ENCODE measurements at regions not wholly inside any gene's neighbourhood (a gene's known extent, or its start where the extent isn't known, plus 50 kb on each side); places are given as distances from the start of the nearest gene placed in this dataset.

GRCh38 chr2:242034138-242034537 lies 164.6 kb downstream of the RTP5 start:
- Mint-ChIP-seq H3K27me3 (ENCODE audit: low read depth) (peaks cover 52% of the 10 kb centered on the region), H3K9me3 (no peaks in the 10 kb centered on the region), H3K27ac (no peak overlapping the region), H3K4me1 (no peaks in the 10 kb centered on the region), H3K4me3 (no peak overlapping the region), H3K36me3 (ENCODE audit: low read depth) (no peaks in the 10 kb centered on the region)
- no peak for TF ChIP-seq CTCF (IDR thresholded peaks at IDR 0.05; ENCODE audit: unreplicated experiment in 3 of 3)

- Mint-ChIP-seq H3K27ac (no peak overlapping the region), H3K9me3 (no peaks in the 10 kb centered on the region), H3K36me3 (ENCODE audit: low read depth) (no peaks in the 10 kb centered on the region), H3K4me3 (no peak overlapping the region), H3K4me1 (no peaks in the 10 kb centered on the region), H3K27me3 (ENCODE audit: low read depth) (peaks cover 50% of the 10 kb centered on the region)
- no peak for TF ChIP-seq CTCF (IDR thresholded peaks at IDR 0.05; ENCODE audit: unreplicated experiment in 3 of 3)
Observed at GRCh38 chr2:242034996-242035814, 165.7 kb downstream of the RTP5 start.

DNA sequence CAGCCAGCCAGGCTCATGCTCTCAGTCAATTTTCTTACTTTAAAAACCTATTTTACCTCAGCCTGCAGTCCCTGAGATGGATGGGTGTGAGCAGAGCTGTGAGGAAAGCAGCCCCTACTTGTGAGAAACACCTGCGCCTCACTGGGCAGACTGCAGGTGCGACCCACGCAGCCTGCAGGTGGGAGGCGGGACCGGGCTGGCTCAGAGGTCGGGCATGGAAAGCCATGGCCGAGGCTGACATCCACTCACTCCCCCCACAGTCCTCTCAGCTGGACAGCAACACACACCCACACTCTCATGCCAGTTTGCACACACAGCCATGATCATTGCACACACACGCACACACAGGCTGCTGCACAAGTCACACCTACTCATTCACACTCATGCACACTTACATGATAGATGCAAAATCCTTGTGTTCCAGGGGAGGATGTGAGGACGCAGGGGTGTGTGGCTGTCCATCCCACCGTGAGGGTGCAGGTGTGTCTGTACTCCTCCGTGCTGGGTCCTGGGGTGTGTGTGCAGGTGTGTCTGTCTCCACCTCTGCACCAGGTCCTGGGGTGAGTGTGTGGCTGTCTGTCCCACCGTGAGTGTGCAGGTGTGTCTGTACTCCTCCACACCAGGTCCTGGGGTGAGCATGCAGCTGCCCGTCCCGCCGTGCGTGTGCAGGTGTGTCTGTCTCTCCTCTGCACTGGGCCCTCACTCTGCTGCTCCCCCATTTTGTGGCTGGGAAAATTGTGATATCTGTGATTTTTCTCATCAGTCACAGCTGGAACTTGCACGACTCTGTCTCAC lies 166.5 kb downstream of the RTP5 start:
- no peak for TF ChIP-seq CTCF (IDR thresholded peaks at IDR 0.05; ENCODE audit: unreplicated experiment in 3 of 3)
- Mint-ChIP-seq H3K9me3 (no peaks in the 10 kb centered on the region), H3K27ac (no peak overlapping the region), H3K4me1 (no peaks in the 10 kb centered on the region), H3K4me3 (no peak overlapping the region), H3K36me3 (ENCODE audit: low read depth) (no peaks in the 10 kb centered on the region), H3K27me3 (ENCODE audit: low read depth) (peaks cover 47% of the 10 kb centered on the region)

- Mint-ChIP-seq H3K4me3 (no peak overlapping the region), H3K27me3 (ENCODE audit: low read depth) (peaks cover 50% of the 10 kb centered on the region), H3K4me1 (peaks cover 5% of the 10 kb centered on the region), H3K27ac (no peak overlapping the region), H3K36me3 (ENCODE audit: low read depth) (no peaks in the 10 kb centered on the region), H3K9me3 (peaks cover 3% of the 10 kb centered on the region)
- TF ChIP-seq CTCF (IDR thresholded peaks at IDR 0.05; ENCODE audit: unreplicated experiment in 3 of 3) = no peak
Observed at GRCh38 chr2:242036653-242036950, 167.1 kb downstream of the RTP5 start.

- TF ChIP-seq CTCF (IDR thresholded peaks at IDR 0.05; ENCODE audit: unreplicated experiment in 3 of 3) = no peak
- Mint-ChIP-seq H3K27ac (no peak overlapping the region), H3K4me1 (peaks cover 13% of the 10 kb centered on the region), H3K36me3 (ENCODE audit: low read depth) (no peaks in the 10 kb centered on the region), H3K4me3 (no peak overlapping the region), H3K27me3 (ENCODE audit: low read depth) (peaks cover 57% of the 10 kb centered on the region), H3K9me3 (peaks cover 9% of the 10 kb centered on the region)
Observed at GRCh38 chr2:242038166-242038927, 168.8 kb downstream of the RTP5 start.
